ENCODE measurements at regions not wholly inside any gene's neighbourhood (a gene's known extent, or its start where the extent isn't known, plus 50 kb on each side); places are given as distances from the start of the nearest gene placed in this dataset.

GRCh38 chr21:24395320-24395923 is 1211.9 kb downstream of the MRPL39 start:
- no peak for TF ChIP-seq POLR2A (IDR thresholded peaks at IDR 0.05)
- no peak for TF ChIP-seq CTCF (IDR thresholded peaks at IDR 0.05)

All from lower leg skin (tissue), 3 donors.